Activated naive CD4-positive, alpha-beta T cell treated with anti-CD3 and anti-CD28 coated beads for 36 hours (primary cell): ENCODE measurements at regions not wholly inside any gene's neighbourhood (a gene's known extent, or its start where the extent isn't known, plus 50 kb on each side); places are given as distances from the start of the nearest gene placed in this dataset.

Source experiments
- CTCF ChIA-PET: fragments of 350-600 bp; sonication (Branson Sonifier 250); formaldehyde crosslinking; loops from one replicate; lab custom pipeline; 2021; ENCODE audit warnings: antibody characterized with exemption; lab: Charles Lee
- DNase-seq: peaks from one replicate; pipeline ENCODE4 v3.0.0-alpha.2; 2020
- H3K27ac Mint-ChIP-seq: one replicate; pipeline ENCODE4 v1.8.0; 2021; ENCODE audit warnings: mild to moderate bottlenecking, mixed read lengths
- H3K27me3 Mint-ChIP-seq: one replicate; pipeline ENCODE4 v1.8.0; 2021; ENCODE audit warnings: low read depth, mixed read lengths
- H3K36me3 Mint-ChIP-seq: one replicate; pipeline ENCODE4 v1.8.0; 2021; ENCODE audit warnings: low read depth, mixed read lengths
- H3K4me1 Mint-ChIP-seq: one replicate; pipeline ENCODE4 v1.8.0; 2021; ENCODE audit warnings: low read depth, mixed read lengths
- H3K4me3 Mint-ChIP-seq: one replicate; pipeline ENCODE4 v1.8.0; 2021; ENCODE audit warnings: mild to moderate bottlenecking, moderate library complexity, mixed read lengths
- H3K9me3 Mint-ChIP-seq: one replicate; pipeline ENCODE4 v1.8.0; 2021; ENCODE audit warnings: mixed read lengths
- intact Hi-C: fragments of 100-400 bp; cut with micrococcal nuclease; formaldehyde crosslinking; loops from one replicate; pipeline ENCODE4 v1.15.1; 2023

GRCh38 chr6:82739303-82739702 lies 326.3 kb downstream of the UBE3D start:
- no peak for DNase-seq
- no peak overlapping the region for H3K27ac Mint-ChIP-seq

GRCh38 chr6:82740072-82740471 lies 325.6 kb downstream of the UBE3D start:
- Mint-ChIP-seq H3K27me3 (peaks cover 2% of the 10 kb centered on the region), H3K36me3 (no peaks in the 10 kb centered on the region), H3K4me3 (no peak overlapping the region), H3K4me1 (no peaks in the 10 kb centered on the region), H3K9me3 (no peaks in the 10 kb centered on the region), H3K27ac (no peak overlapping the region)
- CTCF ChIA-PET: interaction anchor here (2.0 kb wide), 1 partner anchor 469 kb away, joined by 4 read pairs; no protein-coding TSS in a partner anchor
- no peak for DNase-seq
- intact Hi-C loops: no loop called here

More at GRCh38 chr6:82739303-82739702, 326.3 kb downstream of the UBE3D start:
- CTCF ChIA-PET: interaction anchor here (2.0 kb wide), 1 partner anchor 468 kb away, joined by 4 read pairs; no protein-coding TSS in a partner anchor
- Mint-ChIP-seq H3K27me3 (peaks cover 2% of the 10 kb centered on the region), H3K36me3 (no peaks in the 10 kb centered on the region), H3K4me3 (no peak overlapping the region), H3K4me1 (no peaks in the 10 kb centered on the region), H3K9me3 (no peaks in the 10 kb centered on the region)
- intact Hi-C loops: no loop called here

GRCh38 chr6:82741325-82741995 lies 324.2 kb downstream of the UBE3D start:
- intact Hi-C loops: no loop called here
- no peak overlapping the region for H3K4me3 Mint-ChIP-seq
- CTCF ChIA-PET: no interaction called here
- no peak overlapping the region for H3K27ac Mint-ChIP-seq
- H3K36me3 Mint-ChIP-seq: no peaks in the 10 kb centered on the region
- no peak for DNase-seq
- H3K27me3 Mint-ChIP-seq: peaks cover 4% of the 10 kb centered on the region
- no peaks in the 10 kb centered on the region for H3K9me3 Mint-ChIP-seq
- H3K4me1 Mint-ChIP-seq: no peaks in the 10 kb centered on the region

GRCh38 chr6:82741996-82742385 lies 323.6 kb downstream of the UBE3D start:
- intact Hi-C loops: no loop called here
- DNase-seq: no peak
- Mint-ChIP-seq H3K4me1 (no peaks in the 10 kb centered on the region), H3K27me3 (peaks cover 5% of the 10 kb centered on the region), H3K4me3 (no peak overlapping the region), H3K27ac (no peak overlapping the region), H3K9me3 (no peaks in the 10 kb centered on the region), H3K36me3 (no peaks in the 10 kb centered on the region)
- CTCF ChIA-PET: no interaction called here

- H3K27ac Mint-ChIP-seq: no peak overlapping the region
- CTCF ChIA-PET: no interaction called here
These were observed 321.2 kb downstream of the UBE3D start for GRCh38 chr6:82744286-82745015.

GRCh38 chr6:82750556-82750955 lies 315.1 kb downstream of the UBE3D start:
- intact Hi-C loops: no loop called here
- Mint-ChIP-seq H3K36me3 (no peaks in the 10 kb centered on the region), H3K27me3 (peaks cover 3% of the 10 kb centered on the region), H3K4me1 (no peaks in the 10 kb centered on the region), H3K27ac (no peak overlapping the region), H3K4me3 (no peak overlapping the region), H3K9me3 (peaks cover 3% of the 10 kb centered on the region)
- CTCF ChIA-PET: no interaction called here
- no peak for DNase-seq

More at GRCh38 chr6:82744286-82745015, 321.2 kb downstream of the UBE3D start:
- H3K9me3 Mint-ChIP-seq: no peaks in the 10 kb centered on the region
- H3K36me3 Mint-ChIP-seq: no peaks in the 10 kb centered on the region
- no peaks in the 10 kb centered on the region for H3K4me1 Mint-ChIP-seq
- no peak overlapping the region for H3K4me3 Mint-ChIP-seq
- no peak for DNase-seq
- intact Hi-C loops: no loop called here
- peaks cover 5% of the 10 kb centered on the region for H3K27me3 Mint-ChIP-seq

- CTCF ChIA-PET: no interaction called here
- H3K4me3 Mint-ChIP-seq: no peak overlapping the region
- H3K9me3 Mint-ChIP-seq: peaks cover 3% of the 10 kb centered on the region
These were observed 313.9 kb downstream of the UBE3D start for GRCh38 chr6:82751718-82752117.

GRCh38 chr6:82761674-82762345 lies 303.8 kb downstream of the UBE3D start:
- no peak overlapping the region for H3K4me3 Mint-ChIP-seq
- intact Hi-C loops: no loop called here
- H3K4me1 Mint-ChIP-seq: no peaks in the 10 kb centered on the region
- DNase-seq: no peak
- CTCF ChIA-PET: no interaction called here
- no peaks in the 10 kb centered on the region for H3K36me3 Mint-ChIP-seq
- H3K27ac Mint-ChIP-seq: no peak overlapping the region
- H3K27me3 Mint-ChIP-seq: peaks cover 5% of the 10 kb centered on the region
- peaks cover 2% of the 10 kb centered on the region for H3K9me3 Mint-ChIP-seq

More at GRCh38 chr6:82751718-82752117, 313.9 kb downstream of the UBE3D start:
- H3K27ac Mint-ChIP-seq: no peak overlapping the region
- DNase-seq: no peak
- H3K36me3 Mint-ChIP-seq: no peaks in the 10 kb centered on the region
- intact Hi-C loops: no loop called here
- no peaks in the 10 kb centered on the region for H3K27me3 Mint-ChIP-seq
- H3K4me1 Mint-ChIP-seq: no peaks in the 10 kb centered on the region

GRCh38 chr6:82766476-82766875 lies 299.2 kb downstream of the UBE3D start:
- CTCF ChIA-PET: interaction anchor here (0.5 kb wide), 1 partner anchor 311 kb away, joined by 4 read pairs; no protein-coding TSS in a partner anchor
- Mint-ChIP-seq H3K36me3 (no peaks in the 10 kb centered on the region), H3K4me1 (no peaks in the 10 kb centered on the region), H3K27me3 (peaks cover 4% of the 10 kb centered on the region), H3K27ac (no peak overlapping the region), H3K4me3 (no peak overlapping the region), H3K9me3 (no peaks in the 10 kb centered on the region)
- DNase-seq: no peak
- intact Hi-C loops: no loop called here

- Mint-ChIP-seq H3K27ac (no peak overlapping the region), H3K4me3 (no peak overlapping the region), H3K4me1 (no peaks in the 10 kb centered on the region), H3K9me3 (no peaks in the 10 kb centered on the region), H3K27me3 (peaks cover 4% of the 10 kb centered on the region), H3K36me3 (no peaks in the 10 kb centered on the region)
- DNase-seq: no peak
- intact Hi-C loops: no loop called here
- CTCF ChIA-PET: no interaction called here
These were observed 298.6 kb downstream of the UBE3D start for GRCh38 chr6:82767037-82767436.

GRCh38 chr6:82767447-82767846 lies 298.2 kb downstream of the UBE3D start:
- no peaks in the 10 kb centered on the region for H3K9me3 Mint-ChIP-seq
- no peak overlapping the region for H3K27ac Mint-ChIP-seq
- intact Hi-C loops: no loop called here
- no peaks in the 10 kb centered on the region for H3K36me3 Mint-ChIP-seq
- no peaks in the 10 kb centered on the region for H3K4me1 Mint-ChIP-seq
- H3K4me3 Mint-ChIP-seq: no peak overlapping the region
- peaks cover 4% of the 10 kb centered on the region for H3K27me3 Mint-ChIP-seq
- DNase-seq: no peak
- CTCF ChIA-PET: interaction anchor here (0.8 kb wide), 1 partner anchor 15 kb away, joined by 4 read pairs; no protein-coding TSS in a partner anchor

GRCh38 chr6:82772851-82773717 lies 292.6 kb downstream of the UBE3D start:
- no peak for DNase-seq
- Mint-ChIP-seq H3K4me1 (no peaks in the 10 kb centered on the region), H3K9me3 (no peaks in the 10 kb centered on the region), H3K4me3 (no peak overlapping the region), H3K27me3 (peaks cover under 1% of the 10 kb centered on the region), H3K36me3 (no peaks in the 10 kb centered on the region), H3K27ac (no peak overlapping the region)
- intact Hi-C loops: no loop called here
- CTCF ChIA-PET: no interaction called here
